ENCODE measurements at regions not wholly inside any gene's neighbourhood (a gene's known extent, or its start where the extent isn't known, plus 50 kb on each side); places are given as distances from the start of the nearest gene placed in this dataset.

DNA sequence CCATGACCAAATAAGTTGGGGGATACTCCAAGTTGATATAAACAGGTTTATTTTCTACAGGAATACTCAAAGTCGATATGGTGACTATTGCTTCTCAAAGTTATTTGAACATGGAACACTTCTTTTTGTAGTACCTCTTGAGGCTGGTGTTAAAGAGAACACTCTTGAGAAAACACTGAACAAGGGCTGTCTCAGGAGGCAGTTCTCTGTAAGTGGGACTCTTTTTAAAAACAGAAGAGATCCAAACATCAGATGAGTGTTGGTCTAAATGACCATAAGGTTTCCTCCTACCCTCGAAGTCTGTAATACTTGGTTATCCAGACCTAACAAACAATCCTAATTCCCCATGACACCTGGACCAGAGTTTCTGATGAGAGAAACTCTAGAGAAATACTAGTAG lies 223.2 kb upstream of the TEX13C start:
- no peaks in the 10 kb centered on the region for H3K27me3 ChIP-seq
- no peak overlapping the region for H3K4me3 ChIP-seq
- H3K79me2 ChIP-seq, result no peaks in the 10 kb centered on the region
- H3K27ac ChIP-seq, result no peak overlapping the region
- H3K36me3 ChIP-seq (replicated peaks; ENCODE audit: insufficient read depth, low read depth), result no peaks in the 10 kb centered on the region
- no peaks in the 10 kb centered on the region for H3K9me2 ChIP-seq (replicated peaks; ENCODE audit: insufficient read depth)
- no peaks in the 10 kb centered on the region for H3K9me3 ChIP-seq (ENCODE audit: low read depth)
- no peak for DNase-seq (ENCODE audit: low spot score)
- no peaks in the 10 kb centered on the region for H3K4me1 ChIP-seq (ENCODE audit: insufficient read depth)
- H3K4me2 ChIP-seq, result no peak overlapping the region
- no peak for TF ChIP-seq EZH2 (IDR thresholded peaks at IDR 0.05; ENCODE audit: borderline replicate concordance)
- no peak for TF ChIP-seq EZH2phosphoT487 (IDR thresholded peaks at IDR 0.05; ENCODE audit: low read depth, severe bottlenecking, unreplicated experiment)
- TF ChIP-seq, protein P1, sequence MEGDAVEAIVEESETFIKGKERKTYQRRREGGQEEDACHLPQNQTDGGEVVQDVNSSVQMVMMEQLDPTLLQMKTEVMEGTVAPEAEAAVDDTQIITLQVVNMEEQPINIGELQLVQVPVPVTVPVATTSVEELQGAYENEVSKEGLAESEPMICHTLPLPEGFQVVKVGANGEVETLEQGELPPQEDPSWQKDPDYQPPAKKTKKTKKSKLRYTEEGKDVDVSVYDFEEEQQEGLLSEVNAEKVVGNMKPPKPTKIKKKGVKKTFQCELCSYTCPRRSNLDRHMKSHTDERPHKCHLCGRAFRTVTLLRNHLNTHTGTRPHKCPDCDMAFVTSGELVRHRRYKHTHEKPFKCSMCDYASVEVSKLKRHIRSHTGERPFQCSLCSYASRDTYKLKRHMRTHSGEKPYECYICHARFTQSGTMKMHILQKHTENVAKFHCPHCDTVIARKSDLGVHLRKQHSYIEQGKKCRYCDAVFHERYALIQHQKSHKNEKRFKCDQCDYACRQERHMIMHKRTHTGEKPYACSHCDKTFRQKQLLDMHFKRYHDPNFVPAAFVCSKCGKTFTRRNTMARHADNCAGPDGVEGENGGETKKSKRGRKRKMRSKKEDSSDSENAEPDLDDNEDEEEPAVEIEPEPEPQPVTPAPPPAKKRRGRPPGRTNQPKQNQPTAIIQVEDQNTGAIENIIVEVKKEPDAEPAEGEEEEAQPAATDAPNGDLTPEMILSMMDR (IDR thresholded peaks at IDR 0.05; ENCODE audit: poor library complexity), result no peak
- 76% methylated on average over 2 of the region's 2 CpGs for WGBS (ENCODE audit: low lambda C conversion rate, missing lambda C conversion rate)
- no peak overlapping the region for H2AFZ ChIP-seq
- no peaks in the 10 kb centered on the region for H4K20me1 ChIP-seq (ENCODE audit: insufficient read depth, poor library complexity, severe bottlenecking)

DNA sequence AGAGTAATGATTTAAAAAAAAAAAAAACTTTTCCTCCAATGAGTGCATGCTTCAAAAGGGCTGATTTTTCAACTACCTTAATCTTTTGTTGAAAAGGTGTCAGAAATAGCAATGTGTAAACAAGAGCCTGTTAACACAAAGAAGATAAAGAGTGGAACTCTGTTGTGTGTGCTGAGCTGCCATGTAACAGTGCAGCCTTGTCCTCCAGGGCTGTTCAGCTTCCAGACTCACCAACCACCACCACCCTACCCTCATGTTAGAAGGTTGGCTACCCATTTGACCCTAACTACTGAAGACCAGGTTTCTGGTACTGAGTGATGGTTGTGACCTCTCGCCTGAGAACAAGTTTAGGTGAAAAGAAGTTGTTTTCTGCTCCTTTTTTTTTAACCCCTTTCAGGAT lies 222.8 kb upstream of the TEX13C start:
- Histone ChIP-seq H3K9me2 (replicated peaks; ENCODE audit: insufficient read depth) (no peaks in the 10 kb centered on the region), H3K27me3 (no peaks in the 10 kb centered on the region), H4K20me1 (ENCODE audit: insufficient read depth, poor library complexity, severe bottlenecking) (no peaks in the 10 kb centered on the region), H3K4me1 (ENCODE audit: insufficient read depth) (no peaks in the 10 kb centered on the region), H3K4me3 (no peak overlapping the region), H2AFZ (no peak overlapping the region), H3K36me3 (replicated peaks; ENCODE audit: insufficient read depth, low read depth) (no peaks in the 10 kb centered on the region), H3K4me2 (no peak overlapping the region), H3K79me2 (no peaks in the 10 kb centered on the region), H3K9me3 (ENCODE audit: low read depth) (no peaks in the 10 kb centered on the region), H3K27ac (no peak overlapping the region)
- DNase-seq (ENCODE audit: low spot score), result no peak
- TF ChIP-seq EZH2 (IDR thresholded peaks at IDR 0.05; ENCODE audit: borderline replicate concordance) (no peak), EZH2phosphoT487 (IDR thresholded peaks at IDR 0.05; ENCODE audit: low read depth, severe bottlenecking, unreplicated experiment) (no peak)
- TF ChIP-seq, protein P1 (IDR thresholded peaks at IDR 0.05; ENCODE audit: poor library complexity), result no peak
- 72% methylated on average over 1 of the region's 1 CpG for WGBS (ENCODE audit: low lambda C conversion rate, missing lambda C conversion rate)

DNA sequence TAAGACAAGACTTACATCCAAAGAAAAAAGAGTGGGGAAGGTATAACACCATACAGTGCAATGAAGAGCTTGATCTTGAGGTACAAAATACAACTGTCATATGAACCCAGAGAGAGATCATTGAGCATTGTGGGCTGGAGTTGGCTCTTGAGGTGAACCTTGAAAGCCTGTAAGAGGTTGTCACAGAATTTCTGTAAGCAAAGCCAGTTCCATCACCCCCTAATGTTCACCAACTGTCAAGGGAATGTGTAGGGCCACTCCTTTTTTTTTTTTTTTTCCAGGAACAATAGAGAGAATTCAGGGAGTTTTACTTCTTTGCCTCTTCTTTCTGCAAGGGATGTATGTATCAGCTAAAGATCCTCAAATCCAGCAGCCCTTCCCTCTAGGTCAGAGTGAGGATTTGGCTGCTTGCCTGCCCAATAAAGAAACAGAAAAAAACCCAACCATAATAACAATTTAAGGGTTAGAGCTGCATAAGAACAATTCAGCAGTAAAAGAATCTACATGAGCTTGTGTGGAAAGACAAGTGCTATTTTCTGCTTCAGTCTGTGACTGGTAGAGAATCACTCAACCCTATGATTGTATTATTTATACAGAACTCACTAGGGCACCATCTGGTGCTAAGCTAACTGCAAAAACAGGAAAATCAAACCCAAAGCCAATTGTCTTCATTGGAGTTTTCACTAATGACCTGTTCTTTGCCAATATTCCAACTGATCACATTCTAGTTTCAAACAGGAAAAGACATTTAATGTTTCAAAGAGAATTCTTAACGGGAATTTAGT lies 217.5 kb upstream of the TEX13C start:
- H3K4me2 ChIP-seq, result no peak overlapping the region
- H3K27ac ChIP-seq, result no peak overlapping the region
- H3K4me1 ChIP-seq (ENCODE audit: insufficient read depth), result no peaks in the 10 kb centered on the region
- H3K9me2 ChIP-seq (replicated peaks; ENCODE audit: insufficient read depth), result no peaks in the 10 kb centered on the region
- H3K27me3 ChIP-seq, result no peaks in the 10 kb centered on the region
- no peak for DNase-seq (ENCODE audit: low spot score)
- H4K20me1 ChIP-seq (ENCODE audit: insufficient read depth, poor library complexity, severe bottlenecking), result no peaks in the 10 kb centered on the region
- WGBS (ENCODE audit: low lambda C conversion rate, missing lambda C conversion rate), result 52% methylated on average over 1 of the region's 1 CpG
- no peaks in the 10 kb centered on the region for H3K9me3 ChIP-seq (ENCODE audit: low read depth)
- no peaks in the 10 kb centered on the region for H3K79me2 ChIP-seq
- H3K36me3 ChIP-seq (replicated peaks; ENCODE audit: insufficient read depth, low read depth), result no peaks in the 10 kb centered on the region
- TF ChIP-seq EZH2phosphoT487 (IDR thresholded peaks at IDR 0.05; ENCODE audit: low read depth, severe bottlenecking, unreplicated experiment), result no peak
- TF ChIP-seq, protein P1 (IDR thresholded peaks at IDR 0.05; ENCODE audit: poor library complexity), result no peak
- no peak overlapping the region for H2AFZ ChIP-seq
- H3K4me3 ChIP-seq, result no peak overlapping the region

All from hepatocyte (in vitro differentiated cells).